Aorta (tissue), 5 donors: ENCODE measurements at regions not wholly inside any gene's neighbourhood (a gene's known extent, or its start where the extent isn't known, plus 50 kb on each side); places are given as distances from the start of the nearest gene placed in this dataset.

Source experiments
- ATAC-seq: fragments of 200-7000 bp; cut with Tn5 transposase; one replicate; pipeline ENCODE4 v1.9.1; 2022; ENCODE audit warnings: moderate library complexity; ENCODE audit not compliant: low FRiP score
- DNase-seq, 2 donors: peaks; one replicate each; pipeline ENCODE4 v3.0.0-alpha.2; 2020
- H3K27ac ChIP-seq, 2 donors: one replicate each; pipeline ENCODE4 v1.5.1; 2013; ENCODE audit warnings: low read length in 2 of 2, mild to moderate bottlenecking in 2 of 2, moderate library complexity in 2 of 2, control low read depth in 1 of 2, inconsistent platforms in 1 of 2, low read depth in 1 of 2
- H3K27me3 ChIP-seq, 2 donors: one replicate each; pipeline ENCODE4 v1.6.1; 2013; ENCODE audit warnings: control low read depth in 1 of 2, low read length in 1 of 2, mild to moderate bottlenecking in 1 of 2, moderate library complexity in 1 of 2; ENCODE audit not compliant: insufficient read depth in 2 of 2, control insufficient read depth in 1 of 2
- H3K36me3 ChIP-seq, 2 donors: one replicate each; pipeline ENCODE4 v1.6.1; 2013; ENCODE audit warnings: control low read depth in 1 of 2, low read length in 1 of 2, mild to moderate bottlenecking in 1 of 2; ENCODE audit not compliant: insufficient read depth in 2 of 2, control insufficient read depth in 1 of 2
- H3K4me1 ChIP-seq, 2 donors: one replicate each; pipeline ENCODE4 v1.6.1; 2013; ENCODE audit warnings: low read length in 2 of 2, control low read depth in 1 of 2, mild to moderate bottlenecking in 1 of 2, moderate library complexity in 1 of 2; ENCODE audit not compliant: insufficient read depth in 2 of 2, control insufficient read depth in 1 of 2
- H3K4me3 ChIP-seq, 2 donors: one replicate each; pipeline ENCODE4 v1.5.1; 2013; ENCODE audit warnings: low read length in 2 of 2, control low read depth in 1 of 2, mild to moderate bottlenecking in 1 of 2
- H3K9me3 ChIP-seq: one replicate; pipeline ENCODE4 v1.6.1; 2013; ENCODE audit warnings: mild to moderate bottlenecking, low read length; ENCODE audit not compliant: control insufficient read depth
- WGBS, 2 donors: extraction: QIAGEN DNeasy Blood & Tissue Kit; methylation state at CpG; one replicate each; pipeline ENCODE4 v1.1.7; 2013; 5-methylcytosine and 5-hydroxymethylcytosine counted together
- intact Hi-C, 2 donors: fragments of 100-400 bp; cut with DNase I; formaldehyde crosslinking; loops; one replicate each; pipeline versions ENCODE4 v1.14.2 to v1.15.0; 2022
- donor health status: healthy with polysubstance abuse.
- donor health status: Bipolar disorder and iron deficiency.
- donor health status: DM: no; HTN: no; CAD: no.
- donor health status: DM: no; HTN: no; CAD: no.
- donor health status: DM: yes; HTN: yes; CAD: no.

GRCh38 chr3:182729903-182730674 lies 63.2 kb upstream of the ATP11B start:
- no peak overlapping the region for H3K27ac ChIP-seq
- H3K27me3 ChIP-seq: no peaks in the 10 kb centered on the region
- H3K4me3 ChIP-seq: no peak overlapping the region
- intact Hi-C loops: no loop called here
- no peak for ATAC-seq
- no peaks in the 10 kb centered on the region for H3K4me1 ChIP-seq
- DNase-seq: no peak
- 83% methylated on average over 19 of the region's 19 CpGs for WGBS, 2 donors
- H3K9me3 ChIP-seq: no peaks in the 10 kb centered on the region
- no peaks in the 10 kb centered on the region for H3K36me3 ChIP-seq

DNA sequence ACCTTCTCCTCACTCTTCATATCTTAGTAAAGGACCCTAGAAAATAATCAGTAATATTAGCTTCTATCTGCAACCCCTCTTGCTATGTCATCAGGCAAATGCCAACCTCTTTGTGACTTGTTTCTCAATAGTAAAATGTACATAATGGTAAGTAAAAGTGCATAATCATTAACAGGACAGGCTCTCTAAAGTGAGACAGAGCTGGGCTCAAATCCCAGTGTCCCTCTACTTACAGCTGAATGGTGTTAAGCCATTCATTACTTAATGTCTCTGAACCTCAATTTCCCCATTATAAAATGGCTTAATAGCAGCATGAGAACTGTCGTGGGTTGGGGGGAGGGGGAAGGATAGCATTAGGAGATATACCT lies 62.6 kb upstream of the ATP11B start:
- no peak overlapping the region for H3K27ac ChIP-seq
- DNase-seq (no peak), ATAC-seq (no peak)
- intact Hi-C loops: no loop called here
- peaks cover 0 to 3% of the 10 kb centered on the region in 2 donors for H3K4me1 ChIP-seq
- WGBS, 2 donors: 85 to 95% methylated on average over 1 of the region's 1 CpG
- no peak overlapping the region for H3K4me3 ChIP-seq
- no peaks in the 10 kb centered on the region for H3K27me3 ChIP-seq
- H3K9me3 ChIP-seq: no peaks in the 10 kb centered on the region
- no peaks in the 10 kb centered on the region for H3K36me3 ChIP-seq

GRCh38 chr3:182731764-182732163 lies 61.5 kb upstream of the ATP11B start:
- Histone ChIP-seq H3K4me3 (no peak overlapping the region), H3K4me1 (peaks cover 0 to 5% of the 10 kb centered on the region in 2 donors), H3K27ac (no peak overlapping the region), H3K36me3 (no peaks in the 10 kb centered on the region), H3K27me3 (no peaks in the 10 kb centered on the region), H3K9me3 (no peaks in the 10 kb centered on the region)
- ATAC-seq: no peak
- whole genome bisulfite sequencing, 2 donors: 92 to 93% methylated on average over 3 of the region's 3 CpGs
- no peak for DNase-seq
- intact Hi-C loops: no loop called here

DNA sequence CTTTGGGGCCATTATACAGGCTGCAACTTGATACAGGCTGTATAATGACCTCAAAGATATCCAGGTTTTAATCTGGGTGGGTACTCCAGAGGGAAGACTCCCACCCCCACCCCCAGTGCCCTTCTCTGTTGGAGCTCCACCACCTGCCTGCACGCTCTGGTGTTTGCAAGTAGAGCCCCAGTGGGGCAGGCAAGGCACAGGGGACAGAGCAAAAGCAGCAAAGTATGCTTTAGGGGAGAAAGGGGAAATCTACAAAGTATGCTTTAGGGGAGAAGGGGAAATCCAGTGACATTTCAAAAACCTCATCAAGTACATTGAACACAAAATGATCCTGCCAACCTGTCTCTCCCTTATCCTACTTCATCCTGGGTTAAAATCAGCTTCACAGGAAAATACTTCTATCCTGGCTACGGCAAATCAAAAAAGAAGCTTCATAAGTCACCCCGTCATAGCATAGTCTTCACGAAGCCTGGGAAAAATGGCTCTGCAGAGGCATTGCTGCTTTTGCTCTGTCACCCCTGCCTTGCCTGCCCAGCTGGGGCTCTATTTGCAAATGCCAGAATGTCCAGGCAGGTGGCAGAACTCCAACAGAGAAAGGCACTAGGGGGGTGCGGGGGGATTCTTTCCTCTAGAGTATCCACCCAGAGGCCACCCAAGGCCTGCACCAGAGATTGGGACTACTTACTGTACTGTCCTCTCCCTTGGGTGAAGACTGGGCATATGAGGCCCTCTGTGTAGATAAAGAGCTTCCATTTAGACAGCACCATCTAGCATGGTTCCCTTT lies 60.9 kb upstream of the ATP11B start:
- Histone ChIP-seq H3K36me3 (no peaks in the 10 kb centered on the region), H3K9me3 (no peaks in the 10 kb centered on the region), H3K4me1 (peaks cover 0 to 5% of the 10 kb centered on the region in 2 donors), H3K27me3 (no peaks in the 10 kb centered on the region), H3K4me3 (no peak overlapping the region), H3K27ac (no peak overlapping the region)
- WGBS, 2 donors: 68 to 70% methylated on average over 5 of the region's 5 CpGs
- DNase-seq: no peak
- no peak for ATAC-seq
- intact Hi-C loops: no loop called here

- DNase-seq (no peak), ATAC-seq (no peak)
- 5 to 9% methylated on average over 2 of the region's 2 CpGs for WGBS, 2 donors
- Histone ChIP-seq H3K27me3 (no peaks in the 10 kb centered on the region), H3K36me3 (no peaks in the 10 kb centered on the region), H3K9me3 (no peaks in the 10 kb centered on the region), H3K4me1 (peaks cover 0 to 5% of the 10 kb centered on the region in 2 donors), H3K4me3 (no peak overlapping the region), H3K27ac (no peak overlapping the region)
- intact Hi-C loops: no loop called here
These were observed 57.6 kb upstream of the ATP11B start for GRCh38 chr3:182735672-182736071.

DNA sequence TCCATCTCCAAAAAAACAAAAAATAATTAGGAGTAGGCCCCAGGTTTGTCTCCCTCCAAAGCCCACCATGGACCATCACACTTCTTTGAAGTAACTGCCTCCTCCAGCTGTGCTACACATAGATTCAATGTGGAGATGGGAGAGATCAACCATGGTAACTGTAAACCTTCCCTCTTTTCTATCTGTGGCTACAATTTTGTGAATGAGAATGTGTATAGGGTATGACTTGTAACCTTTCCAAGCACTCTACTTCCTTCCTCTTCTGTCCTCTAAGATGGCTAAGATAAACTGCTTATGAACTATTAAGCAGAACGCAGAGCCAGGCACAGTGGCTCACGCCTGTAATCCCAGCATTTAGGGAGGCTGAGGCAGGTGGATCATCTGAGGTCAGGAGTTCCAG lies 55.5 kb upstream of the ATP11B start:
- H3K4me3 ChIP-seq: no peak overlapping the region
- H3K9me3 ChIP-seq: no peaks in the 10 kb centered on the region
- no peak overlapping the region for H3K27ac ChIP-seq
- ATAC-seq (no peak), DNase-seq (no peak)
- no peaks in the 10 kb centered on the region for H3K27me3 ChIP-seq
- H3K4me1 ChIP-seq: peaks cover 0 to 5% of the 10 kb centered on the region in 2 donors
- WGBS, 2 donors: 92 to 93% methylated on average over 2 of the region's 2 CpGs
- intact Hi-C loops: no loop called here
- H3K36me3 ChIP-seq: no peaks in the 10 kb centered on the region

- DNase-seq (no peak), ATAC-seq (no peak)
- intact Hi-C loops: no loop called here
- Histone ChIP-seq H3K36me3 (no peaks in the 10 kb centered on the region), H3K4me1 (peaks cover 0 to 5% of the 10 kb centered on the region in 2 donors), H3K9me3 (no peaks in the 10 kb centered on the region), H3K27ac (no peak overlapping the region), H3K27me3 (peaks cover 0 to 1% of the 10 kb centered on the region in 2 donors), H3K4me3 (no peak overlapping the region)
- WGBS, 2 donors: 89% methylated on average over 6 of the region's 6 CpGs
These were observed 54.5 kb upstream of the ATP11B start for GRCh38 chr3:182738583-182739411.

DNA sequence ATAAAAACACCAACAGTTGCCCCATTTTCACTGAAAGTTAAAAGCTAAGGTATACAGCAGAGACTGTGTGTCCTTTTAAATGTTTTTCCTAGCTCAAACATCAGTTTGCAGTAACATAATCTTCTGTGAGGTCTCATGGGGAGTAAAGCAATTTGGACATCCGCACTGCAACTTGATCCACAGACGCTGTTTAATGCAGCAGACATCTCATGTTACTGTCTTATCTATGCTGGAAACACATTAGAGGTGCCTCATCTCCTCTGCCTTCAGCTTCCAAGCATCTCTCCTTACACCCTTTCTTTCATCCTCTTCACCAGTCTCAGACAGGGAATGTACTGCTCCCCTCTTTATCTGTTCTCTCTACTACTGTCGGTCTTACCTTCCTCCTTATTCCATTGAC lies 53.7 kb upstream of the ATP11B start:
- H3K36me3 ChIP-seq: no peaks in the 10 kb centered on the region
- no peak overlapping the region for H3K27ac ChIP-seq
- DNase-seq (no peak), ATAC-seq (no peak)
- peaks cover 0 to 1% of the 10 kb centered on the region in 2 donors for H3K27me3 ChIP-seq
- intact Hi-C loops: no loop called here
- H3K4me1 ChIP-seq: peaks cover 0 to 5% of the 10 kb centered on the region in 2 donors
- no peaks in the 10 kb centered on the region for H3K9me3 ChIP-seq
- WGBS, 2 donors: 82 to 88% methylated on average over 3 of the region's 3 CpGs
- H3K4me3 ChIP-seq: no peak overlapping the region
